Activated CD8-positive, alpha-beta memory T cell treated with anti-CD3 and anti-CD28 coated beads, Interleukin-2, amount 50 U/mL, for 1 hour (primary cell): ENCODE measurements at regions not wholly inside any gene's neighbourhood (a gene's known extent, or its start where the extent isn't known, plus 50 kb on each side); places are given as distances from the start of the nearest gene placed in this dataset.
A peak's percentile ranks its signal among the peaks of the same experiment; 100 is the strongest.
"Not testable (repeated sequence)": the region's sequence is repeated elsewhere in the genome, so short reads cannot be mapped to it uniquely, and the experiment has no call there.

Experiments used
- DNase-seq: peaks from one replicate; pipeline ENCODE4 v3.0.0-alpha.2; 2020; ENCODE audit errors: extremely low read depth

GRCh38 chr12:89228491-89228890, 123.8 kb downstream of the DUSP6 start:
- DNase-seq, result no peak

GRCh38 chr12:89227774-89228173, 124.5 kb downstream of the DUSP6 start:
- DNase-seq, result no peak

- DNase-seq, result no peak
These were observed 126.4 kb downstream of the DUSP6 start for GRCh38 chr12:89225808-89226411.

GRCh38 chr12:89225401-89225800, 126.9 kb downstream of the DUSP6 start:
- DNase-seq, result peak; percentile 45

- DNase-seq, result not testable (repeated sequence)
These were observed 129.7 kb downstream of the DUSP6 start for GRCh38 chr12:89222580-89222979.

- no peak for DNase-seq
These were observed 134.8 kb downstream of the DUSP6 start for GRCh38 chr12:89217472-89217871.

GRCh38 chr12:89216211-89216952, 135.9 kb downstream of the DUSP6 start:
- no peak for DNase-seq

GRCh38 chr12:89215196-89215595, 137.1 kb downstream of the DUSP6 start:
- DNase-seq, result no peak

GRCh38 chr12:89213747-89214146, 138.6 kb downstream of the DUSP6 start:
- no peak for DNase-seq

GRCh38 chr12:89213139-89213538, 139.2 kb downstream of the DUSP6 start:
- no peak for DNase-seq

GRCh38 chr12:89212339-89212771, 139.9 kb downstream of the DUSP6 start:
- DNase-seq, result no peak

GRCh38 chr12:89211456-89211855, 140.8 kb downstream of the DUSP6 start:
- DNase-seq, result no peak

- DNase-seq, result no peak
These were observed 142.0 kb downstream of the DUSP6 start for GRCh38 chr12:89210277-89210676.

- DNase-seq, result no peak
These were observed 143.6 kb downstream of the DUSP6 start for GRCh38 chr12:89208661-89209096.

- DNase-seq, result no peak
These were observed 145.9 kb downstream of the DUSP6 start for GRCh38 chr12:89206390-89206789.

GRCh38 chr12:89205517-89205916, 146.8 kb downstream of the DUSP6 start:
- DNase-seq, result no peak

GRCh38 chr12:89203144-89203543, 149.2 kb downstream of the DUSP6 start:
- DNase-seq, result no peak

GRCh38 chr12:89200217-89200616, 152.1 kb downstream of the DUSP6 start:
- no peak for DNase-seq

GRCh38 chr12:89195470-89195869, 156.8 kb downstream of the DUSP6 start:
- DNase-seq, result no peak

GRCh38 chr12:89194683-89195082, 157.6 kb downstream of the DUSP6 start:
- DNase-seq, result no peak

GRCh38 chr12:89192429-89192828, 159.9 kb downstream of the DUSP6 start:
- DNase-seq, result no peak

- not testable (repeated sequence) for DNase-seq
These were observed 160.7 kb downstream of the DUSP6 start for GRCh38 chr12:89191597-89191996.

GRCh38 chr12:89189448-89189847, 162.9 kb downstream of the DUSP6 start:
- no peak for DNase-seq
